Activated naive CD8-positive, alpha-beta T cell (primary cell): ENCODE measurements at regions not wholly inside any gene's neighbourhood (a gene's known extent, or its start where the extent isn't known, plus 50 kb on each side); places are given as distances from the start of the nearest gene placed in this dataset.

ENCODE experiments used
- H3K27ac Mint-ChIP-seq: one replicate; pipeline ENCODE4 v1.8.0; 2021; ENCODE audit warnings: mixed read lengths
- H3K27me3 Mint-ChIP-seq: one replicate; pipeline ENCODE4 v1.8.0; 2021; ENCODE audit warnings: mixed read lengths
- H3K36me3 Mint-ChIP-seq: one replicate; pipeline ENCODE4 v1.8.0; 2021; ENCODE audit warnings: mixed read lengths
- H3K4me1 Mint-ChIP-seq: one replicate; pipeline ENCODE4 v1.8.0; 2021; ENCODE audit warnings: low read depth, mixed read lengths
- H3K4me3 Mint-ChIP-seq: one replicate; pipeline ENCODE4 v1.8.0; 2021; ENCODE audit warnings: mild to moderate bottlenecking, mixed read lengths
- H3K9me3 Mint-ChIP-seq: one replicate; pipeline ENCODE4 v1.8.0; 2021; ENCODE audit warnings: low read depth, mixed read lengths

DNA sequence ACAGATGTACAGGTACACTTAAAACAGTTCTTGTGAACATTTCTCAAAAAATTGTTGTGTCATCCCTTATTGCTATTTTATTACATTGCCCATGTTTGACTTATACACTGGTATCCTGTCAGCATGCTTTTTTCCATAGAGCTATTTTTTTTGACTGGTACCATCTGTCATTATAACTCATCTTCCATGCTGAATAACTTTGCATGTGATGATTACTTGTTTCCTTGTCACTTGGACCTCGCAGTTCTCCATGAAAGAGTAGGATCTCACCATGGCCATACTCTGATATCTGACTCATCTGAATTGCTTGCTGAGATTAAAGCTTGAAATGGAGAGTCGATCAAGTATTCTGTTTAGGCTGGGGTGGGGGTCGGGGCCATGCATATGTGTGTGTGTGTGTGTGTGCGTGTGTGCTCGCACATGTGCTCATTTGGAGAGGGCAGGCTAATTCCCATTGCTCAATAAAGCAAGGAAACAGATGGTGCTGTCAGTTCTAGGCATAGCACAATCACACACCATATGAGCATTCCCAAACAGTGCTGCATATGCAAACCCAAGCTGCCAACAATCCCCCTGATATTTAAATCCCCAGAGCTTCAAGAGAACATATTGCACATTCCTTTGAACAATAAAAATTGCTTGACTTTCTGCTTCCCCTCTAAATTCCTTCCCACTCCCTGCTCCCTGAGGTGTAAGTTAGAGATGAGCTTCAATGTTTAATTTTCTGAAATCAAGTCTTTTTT, 62.9 kb downstream of the NHLRC3 start:
- no peaks in the 10 kb centered on the region for H3K9me3 Mint-ChIP-seq
- no peaks in the 10 kb centered on the region for H3K27me3 Mint-ChIP-seq
- H3K4me1 Mint-ChIP-seq, result peaks cover 1% of the 10 kb centered on the region
- no peak overlapping the region for H3K27ac Mint-ChIP-seq
- no peak overlapping the region for H3K4me3 Mint-ChIP-seq
- no peaks in the 10 kb centered on the region for H3K36me3 Mint-ChIP-seq

DNA sequence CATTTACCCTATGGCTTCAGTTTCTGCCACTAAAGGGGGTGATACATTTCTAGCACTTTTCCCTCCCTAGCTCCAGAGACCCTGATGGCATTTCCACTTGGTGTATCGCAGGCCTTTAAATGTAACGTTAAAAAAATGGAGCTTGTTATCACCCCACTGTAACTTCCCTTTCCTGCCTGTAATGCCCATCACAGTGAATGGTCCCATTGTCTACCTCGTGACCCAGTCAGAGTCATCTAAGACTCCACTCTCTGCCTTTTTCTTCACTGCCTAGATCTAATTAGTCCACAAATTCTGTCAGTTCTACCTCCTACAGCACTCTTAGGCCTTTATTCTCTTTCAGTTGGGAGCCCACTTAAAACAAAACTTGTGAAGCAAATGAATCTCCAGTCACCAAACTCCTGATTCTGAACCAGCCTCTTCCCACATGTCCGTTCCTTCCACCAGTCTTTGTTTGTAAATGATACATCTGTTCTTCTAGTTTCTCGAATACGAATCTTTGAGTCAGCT, 64.8 kb downstream of the NHLRC3 start:
- no peak overlapping the region for H3K4me3 Mint-ChIP-seq
- H3K27me3 Mint-ChIP-seq, result no peaks in the 10 kb centered on the region
- no peak overlapping the region for H3K27ac Mint-ChIP-seq
- H3K9me3 Mint-ChIP-seq, result no peaks in the 10 kb centered on the region
- no peaks in the 10 kb centered on the region for H3K36me3 Mint-ChIP-seq
- H3K4me1 Mint-ChIP-seq, result no peaks in the 10 kb centered on the region

DNA sequence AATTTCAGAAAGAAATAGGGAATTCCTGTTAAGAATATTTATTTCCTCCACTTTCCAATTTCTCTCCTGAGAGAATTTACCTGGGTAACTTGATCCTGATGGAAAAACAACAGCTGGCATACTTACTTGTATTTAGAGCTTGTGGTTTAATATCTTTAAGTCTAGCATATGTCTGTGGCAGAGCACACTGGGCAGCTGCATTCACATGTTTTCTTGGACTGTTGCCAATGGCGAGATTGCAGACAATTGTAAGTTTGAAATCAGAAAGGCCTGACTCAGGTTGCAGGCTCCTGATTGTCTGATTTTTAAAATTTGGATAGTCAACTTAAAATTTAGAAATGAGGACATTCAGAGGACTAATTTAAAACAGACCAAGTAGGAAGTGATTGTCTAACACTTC, 66.9 kb downstream of the NHLRC3 start:
- Mint-ChIP-seq H3K4me3 (no peak overlapping the region), H3K36me3 (no peaks in the 10 kb centered on the region), H3K27ac (no peak overlapping the region), H3K27me3 (peaks cover 6% of the 10 kb centered on the region), H3K4me1 (no peaks in the 10 kb centered on the region), H3K9me3 (no peaks in the 10 kb centered on the region)

DNA sequence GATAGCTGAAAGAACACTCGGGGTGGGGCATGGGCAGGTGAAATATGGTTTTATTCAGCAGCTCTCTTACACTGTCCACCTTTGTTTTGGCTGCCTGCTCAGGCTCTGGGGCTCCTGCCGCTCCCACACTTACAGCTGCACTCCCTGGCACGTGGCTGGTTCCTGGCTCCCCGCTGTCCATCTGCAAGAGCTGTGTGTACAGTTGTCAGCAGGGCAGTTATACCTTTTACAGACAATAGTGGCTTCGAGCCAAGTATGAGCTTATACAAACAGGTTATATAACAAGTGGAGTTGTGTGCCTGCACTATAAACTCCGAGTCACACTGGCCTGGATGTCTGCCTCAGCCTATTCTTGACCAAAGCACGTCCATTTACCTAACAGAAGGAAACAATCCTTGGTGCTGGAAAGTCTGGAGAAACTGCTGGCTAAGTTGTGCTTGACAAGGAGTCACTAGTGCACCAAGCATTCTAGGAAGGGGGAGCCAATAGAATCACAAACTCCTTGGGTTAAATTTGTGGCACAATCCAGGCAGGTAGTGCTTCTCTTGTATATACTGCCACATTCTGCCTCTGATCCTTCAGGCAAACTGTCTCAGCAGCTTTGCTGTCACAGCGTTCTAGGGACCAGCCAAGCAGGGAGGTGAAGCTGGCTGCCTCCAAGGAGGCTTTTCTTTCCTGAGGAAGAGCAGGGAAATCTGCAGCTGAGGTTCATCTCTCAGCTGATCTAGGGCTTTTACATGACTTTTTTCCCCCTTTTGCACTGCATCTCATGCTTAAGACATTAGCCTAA, 68.2 kb downstream of the NHLRC3 start:
- no peaks in the 10 kb centered on the region for H3K4me1 Mint-ChIP-seq
- H3K9me3 Mint-ChIP-seq, result no peaks in the 10 kb centered on the region
- no peaks in the 10 kb centered on the region for H3K36me3 Mint-ChIP-seq
- H3K27ac Mint-ChIP-seq, result no peak overlapping the region
- H3K27me3 Mint-ChIP-seq, result peaks cover 8% of the 10 kb centered on the region
- no peak overlapping the region for H3K4me3 Mint-ChIP-seq

DNA sequence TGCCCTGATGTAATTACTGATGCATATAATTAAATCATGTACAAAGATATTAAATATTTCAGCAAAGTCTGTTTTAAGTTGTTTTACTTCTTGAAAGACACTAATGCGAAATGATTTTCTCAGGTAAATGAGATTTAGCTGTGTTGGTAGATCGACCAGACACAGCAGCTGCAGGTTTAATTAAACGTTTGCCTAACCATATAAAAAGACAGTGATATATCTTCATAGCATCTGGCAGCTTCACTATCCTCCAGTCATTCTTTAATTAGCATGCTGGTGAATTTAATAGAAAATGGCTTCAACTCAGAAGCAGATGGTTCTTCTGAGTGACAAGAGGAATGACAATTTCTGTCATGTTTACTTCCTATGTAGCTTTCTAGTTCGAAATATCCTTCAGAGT, 69.3 kb downstream of the NHLRC3 start:
- Mint-ChIP-seq H3K27me3 (peaks cover 8% of the 10 kb centered on the region), H3K4me3 (no peak overlapping the region), H3K27ac (no peak overlapping the region), H3K9me3 (no peaks in the 10 kb centered on the region), H3K4me1 (no peaks in the 10 kb centered on the region), H3K36me3 (no peaks in the 10 kb centered on the region)

DNA sequence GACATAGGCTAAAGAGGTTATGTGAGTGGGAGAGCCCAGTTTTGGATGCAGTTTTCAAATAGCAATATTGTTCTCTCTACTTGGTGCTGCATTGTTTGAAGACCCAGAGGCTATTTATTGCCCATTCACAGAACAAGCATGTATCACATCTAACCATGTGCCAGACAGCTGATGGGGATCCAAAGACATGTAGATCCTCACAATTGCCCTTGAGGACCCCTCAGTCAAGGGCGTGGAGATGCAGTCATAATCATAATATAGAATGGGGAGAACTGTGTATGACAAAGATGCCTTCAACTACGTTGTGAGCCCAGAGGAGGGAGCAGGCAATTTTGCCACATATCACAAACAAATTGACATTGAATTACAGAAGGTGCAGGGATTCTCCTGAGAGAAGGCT, 70.5 kb downstream of the NHLRC3 start:
- Mint-ChIP-seq H3K4me1 (no peaks in the 10 kb centered on the region), H3K27ac (no peak overlapping the region), H3K4me3 (no peak overlapping the region), H3K9me3 (no peaks in the 10 kb centered on the region), H3K36me3 (no peaks in the 10 kb centered on the region), H3K27me3 (peaks cover 11% of the 10 kb centered on the region)

DNA sequence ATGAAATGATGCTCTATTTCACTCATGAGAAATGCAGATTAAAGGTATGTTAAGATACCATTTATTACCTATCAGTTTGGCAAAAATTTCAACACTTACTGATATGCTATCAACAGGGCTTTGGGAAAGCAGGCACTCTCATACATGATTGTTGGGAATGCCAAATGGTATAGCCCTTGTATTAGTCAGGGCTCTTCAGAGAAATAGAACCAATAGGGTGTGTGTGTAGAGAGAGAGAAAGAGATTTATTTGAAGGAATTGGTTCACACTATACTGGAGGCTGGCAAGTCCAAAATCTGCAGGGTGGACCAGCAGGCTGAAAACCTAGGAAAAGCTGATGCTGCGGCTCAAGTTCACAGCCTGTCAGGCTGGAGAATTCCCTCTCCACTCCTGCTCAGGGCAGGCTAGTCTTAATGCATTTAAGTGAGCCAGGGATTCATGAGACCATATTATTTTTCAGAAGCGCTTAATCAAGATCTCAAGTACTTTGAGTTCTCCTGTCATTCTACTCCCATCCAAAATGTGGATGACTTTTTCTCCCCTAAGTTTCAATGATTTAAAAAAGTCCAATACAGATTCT, 72.4 kb downstream of the NHLRC3 start:
- H3K9me3 Mint-ChIP-seq, result peaks cover 3% of the 10 kb centered on the region
- peaks cover 14% of the 10 kb centered on the region for H3K27me3 Mint-ChIP-seq
- no peak overlapping the region for H3K27ac Mint-ChIP-seq
- H3K36me3 Mint-ChIP-seq, result no peaks in the 10 kb centered on the region
- no peak overlapping the region for H3K4me3 Mint-ChIP-seq
- no peaks in the 10 kb centered on the region for H3K4me1 Mint-ChIP-seq

DNA sequence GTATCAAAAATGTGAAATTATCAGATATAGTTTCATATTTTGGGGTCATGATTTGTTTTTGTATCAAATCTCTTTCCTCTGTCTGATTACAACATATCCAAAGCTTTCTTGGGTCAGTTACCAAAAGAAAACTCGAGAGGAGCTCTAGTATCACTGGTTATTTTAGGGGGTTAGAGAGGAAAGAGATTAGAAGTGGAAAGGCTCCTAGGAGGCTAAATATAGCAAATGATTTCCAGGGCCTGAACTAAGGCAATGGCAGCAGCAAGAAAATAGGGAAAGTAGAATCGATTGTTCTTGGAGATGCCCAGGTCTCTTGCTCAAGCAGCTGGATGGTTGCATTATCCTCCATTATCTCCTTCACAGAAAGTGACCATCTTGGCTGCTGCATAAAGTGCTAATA, 72.9 kb downstream of the NHLRC3 start:
- no peak overlapping the region for H3K4me3 Mint-ChIP-seq
- no peaks in the 10 kb centered on the region for H3K4me1 Mint-ChIP-seq
- H3K36me3 Mint-ChIP-seq, result no peaks in the 10 kb centered on the region
- peaks cover 3% of the 10 kb centered on the region for H3K9me3 Mint-ChIP-seq
- H3K27ac Mint-ChIP-seq, result no peak overlapping the region
- H3K27me3 Mint-ChIP-seq, result peaks cover 14% of the 10 kb centered on the region

DNA sequence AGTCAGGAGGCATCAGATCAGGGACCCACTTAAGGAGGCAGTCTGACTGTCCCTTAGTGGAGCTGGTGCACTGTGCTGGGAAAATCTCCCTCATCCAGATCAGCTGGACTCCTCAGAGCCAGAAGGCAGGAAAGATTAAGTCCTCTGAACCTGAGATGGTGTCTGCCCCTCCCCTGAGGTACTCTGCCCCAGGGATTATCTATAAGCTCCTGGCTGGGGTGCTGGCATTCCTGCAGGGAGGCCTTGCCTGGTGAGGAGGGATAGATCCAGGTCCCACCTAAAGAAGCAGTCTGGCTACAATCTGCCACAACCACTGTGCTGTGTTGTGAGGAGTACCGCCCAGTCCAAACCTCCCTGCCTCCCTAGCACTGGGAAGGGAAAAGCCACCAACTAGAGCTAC, 81.2 kb downstream of the NHLRC3 start:
- no peak overlapping the region for H3K27ac Mint-ChIP-seq
- H3K9me3 Mint-ChIP-seq, result peaks cover 6% of the 10 kb centered on the region
- H3K27me3 Mint-ChIP-seq, result peaks cover 16% of the 10 kb centered on the region
- no peak overlapping the region for H3K4me3 Mint-ChIP-seq
- no peaks in the 10 kb centered on the region for H3K4me1 Mint-ChIP-seq
- H3K36me3 Mint-ChIP-seq, result no peaks in the 10 kb centered on the region

DNA sequence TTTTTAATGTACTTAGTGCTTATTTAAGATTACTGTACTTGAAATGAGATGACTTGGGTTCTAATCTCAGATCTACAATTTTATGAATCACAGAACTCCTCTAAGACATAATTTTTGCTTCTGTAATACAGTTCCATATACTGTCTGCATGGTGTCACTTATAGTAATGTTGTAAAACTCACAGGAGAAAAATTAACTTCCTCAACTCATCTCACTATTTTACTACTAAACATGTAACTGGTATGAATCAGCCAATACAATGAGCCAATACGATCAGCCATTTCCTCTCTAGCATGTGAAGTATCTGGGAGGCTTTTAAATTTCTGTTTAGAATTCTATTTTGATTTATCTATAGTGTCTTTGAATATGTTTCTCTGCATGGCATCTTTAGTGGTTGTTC, 85.3 kb downstream of the NHLRC3 start:
- Mint-ChIP-seq H3K9me3 (no peaks in the 10 kb centered on the region), H3K4me3 (no peak overlapping the region), H3K27me3 (peaks cover 11% of the 10 kb centered on the region), H3K4me1 (no peaks in the 10 kb centered on the region), H3K27ac (no peak overlapping the region), H3K36me3 (no peaks in the 10 kb centered on the region)

DNA sequence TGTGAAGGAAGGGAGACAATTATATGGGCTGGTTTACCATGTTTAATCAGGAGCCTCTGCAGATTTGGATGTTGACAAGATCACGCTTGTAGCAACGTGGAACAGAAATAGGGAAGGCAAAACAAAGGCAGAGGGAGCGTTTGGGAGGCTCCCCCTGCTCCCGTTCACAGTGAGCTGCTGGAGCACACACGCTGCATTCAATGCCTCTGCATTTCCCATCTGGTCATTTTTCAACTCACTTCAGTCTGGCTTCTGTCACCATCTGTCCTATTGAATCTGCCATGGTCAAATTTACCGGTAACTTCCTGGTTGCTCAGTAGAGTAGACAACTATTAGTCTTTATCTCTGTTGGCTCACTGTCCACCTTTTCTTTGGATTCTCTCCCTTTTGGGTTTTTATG, 91.0 kb downstream of the NHLRC3 start:
- peaks cover 10% of the 10 kb centered on the region for H3K27me3 Mint-ChIP-seq
- no peak overlapping the region for H3K4me3 Mint-ChIP-seq
- no peaks in the 10 kb centered on the region for H3K9me3 Mint-ChIP-seq
- no peak overlapping the region for H3K27ac Mint-ChIP-seq
- no peaks in the 10 kb centered on the region for H3K36me3 Mint-ChIP-seq
- no peaks in the 10 kb centered on the region for H3K4me1 Mint-ChIP-seq

DNA sequence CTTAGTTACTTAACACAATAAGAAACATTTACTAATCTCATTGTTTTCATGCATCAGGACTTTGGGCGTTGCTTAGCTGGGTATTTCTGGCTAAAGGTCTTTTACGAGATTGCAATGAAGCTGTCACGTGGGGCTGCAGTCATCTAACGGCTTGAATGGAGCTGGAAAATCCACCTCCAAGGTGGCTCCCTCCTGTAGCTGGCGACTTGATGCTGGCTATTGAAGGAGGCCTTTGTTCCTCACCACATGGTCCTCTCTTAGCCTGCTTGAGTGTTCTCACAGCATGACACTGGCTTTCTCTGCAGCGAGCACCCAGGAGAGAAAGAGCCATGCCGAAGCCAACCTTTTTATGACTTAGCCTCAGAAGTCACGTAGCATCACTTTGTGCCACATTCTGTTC, 92.0 kb downstream of the NHLRC3 start:
- Mint-ChIP-seq H3K4me1 (no peaks in the 10 kb centered on the region), H3K9me3 (no peaks in the 10 kb centered on the region), H3K36me3 (no peaks in the 10 kb centered on the region), H3K27me3 (peaks cover 17% of the 10 kb centered on the region), H3K4me3 (no peak overlapping the region), H3K27ac (no peak overlapping the region)

DNA sequence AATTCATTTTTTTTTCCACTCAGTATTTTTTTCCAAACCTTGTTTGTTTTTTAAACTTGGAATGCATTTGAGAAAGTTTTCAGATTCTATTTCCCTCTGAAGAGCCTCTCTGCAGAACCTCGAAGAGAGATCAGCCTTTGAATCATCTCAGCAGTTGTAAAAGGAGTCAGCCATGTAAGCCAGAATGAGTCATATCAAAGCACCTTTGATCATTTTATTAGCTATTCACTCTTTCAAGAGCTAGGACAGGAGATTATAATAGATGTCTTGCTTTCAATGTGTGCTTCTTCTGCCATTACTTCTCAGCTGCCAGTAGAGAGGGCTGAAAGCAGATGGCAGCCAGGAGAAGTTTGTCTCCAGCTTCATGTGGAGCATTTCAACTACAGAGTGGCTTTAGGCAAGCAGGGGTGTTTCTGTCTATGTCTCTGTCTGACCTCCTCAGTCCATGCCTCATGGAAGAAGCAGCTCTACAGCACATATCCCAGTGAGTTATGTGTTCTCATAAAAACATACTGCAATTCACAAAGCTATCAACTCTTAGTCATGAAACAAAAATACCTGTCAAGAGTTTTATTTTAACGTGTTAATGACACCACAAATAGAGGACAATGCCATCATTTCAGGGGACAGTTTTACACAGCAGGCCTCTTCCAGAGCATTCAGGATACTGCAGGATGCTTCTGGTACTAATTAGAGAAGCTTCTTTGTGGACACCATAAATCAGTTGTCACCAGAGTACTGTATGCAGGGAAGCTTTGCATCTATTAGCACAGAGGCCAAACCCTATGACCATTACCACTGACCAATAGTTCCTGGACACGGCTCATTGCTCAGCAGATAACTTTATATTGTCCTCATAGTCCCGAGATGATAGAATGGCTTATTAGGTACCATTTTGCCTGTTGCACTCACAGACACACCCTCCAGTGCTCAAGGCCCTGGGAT, 94.3 kb downstream of the NHLRC3 start:
- no peaks in the 10 kb centered on the region for H3K4me1 Mint-ChIP-seq
- H3K27me3 Mint-ChIP-seq, result peaks cover 15% of the 10 kb centered on the region
- H3K36me3 Mint-ChIP-seq, result no peaks in the 10 kb centered on the region
- no peak overlapping the region for H3K4me3 Mint-ChIP-seq
- H3K9me3 Mint-ChIP-seq, result no peaks in the 10 kb centered on the region
- no peak overlapping the region for H3K27ac Mint-ChIP-seq

DNA sequence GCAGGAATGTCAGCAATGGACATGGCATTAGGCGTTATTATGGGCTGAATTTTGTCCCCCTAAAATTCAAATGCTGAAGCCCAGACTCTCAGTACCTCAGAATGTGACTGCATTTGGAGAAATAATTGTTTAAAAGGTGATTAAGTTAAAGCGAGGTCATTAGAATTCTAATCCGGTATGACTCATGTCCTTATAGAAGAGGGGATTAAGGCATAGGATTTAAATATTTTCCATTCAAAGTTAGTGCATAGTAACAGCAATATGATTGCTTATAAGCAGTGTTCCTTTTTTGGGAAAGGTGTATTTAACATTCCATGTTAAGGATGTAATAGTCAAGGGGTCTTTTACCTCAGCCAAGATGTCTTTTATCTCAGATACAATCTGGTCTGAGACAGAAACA, 95.5 kb downstream of the NHLRC3 start:
- peaks cover 13% of the 10 kb centered on the region for H3K27me3 Mint-ChIP-seq
- H3K4me3 Mint-ChIP-seq, result no peak overlapping the region
- no peak overlapping the region for H3K27ac Mint-ChIP-seq
- H3K4me1 Mint-ChIP-seq, result no peaks in the 10 kb centered on the region
- no peaks in the 10 kb centered on the region for H3K36me3 Mint-ChIP-seq
- no peaks in the 10 kb centered on the region for H3K9me3 Mint-ChIP-seq
